Testis (tissue), 2 donors: ENCODE measurements at regions not wholly inside any gene's neighbourhood (a gene's known extent, or its start where the extent isn't known, plus 50 kb on each side); places are given as distances from the start of the nearest gene placed in this dataset.

ENCODE experiments used
- POLR2A ChIP-seq: fragments of 450-650 bp; IDR thresholded peaks from one replicate; pipeline ENCODE4 v1.6.1; 2017; ENCODE audit warnings: antibody characterized with exemption, mild to moderate bottlenecking, moderate library complexity
- TF ChIP-seq, protein P1 (sequence below), 3 experiments: fragments of 450-650 bp in 2 of 3; fragments of 200-600 bp in 1 of 3; sonication (generic) in 1 of 3; IDR thresholded peaks; one replicate each; pipeline ENCODE4 v1.5.1; 2016 to 2019; ENCODE audit warnings: antibody characterized with exemption in 3 of 3, mild to moderate bottlenecking in 2 of 3, moderate library complexity in 1 of 3

DNA sequence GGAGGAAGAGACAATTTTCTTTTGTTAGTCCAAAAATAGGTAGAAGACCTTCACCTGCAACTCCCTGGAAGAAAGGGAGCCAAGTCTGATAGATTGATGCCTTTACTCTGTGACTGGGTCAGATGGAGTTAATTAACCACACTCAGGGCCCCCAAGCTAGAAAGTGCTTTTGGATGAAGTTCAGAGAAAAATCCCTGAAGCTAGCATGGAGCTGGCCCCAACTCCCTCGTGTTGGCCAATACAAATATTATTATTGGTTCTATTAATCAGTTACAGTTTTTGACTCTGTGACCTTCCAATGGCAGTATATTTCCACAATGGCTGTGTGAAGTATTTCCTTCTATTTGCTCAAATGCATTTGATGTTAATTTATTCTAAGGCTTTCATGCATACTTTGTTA lies 1753.5 kb downstream of the EFNA5 start:
- no peak for TF ChIP-seq POLR2A
- TF ChIP-seq, protein P1, sequence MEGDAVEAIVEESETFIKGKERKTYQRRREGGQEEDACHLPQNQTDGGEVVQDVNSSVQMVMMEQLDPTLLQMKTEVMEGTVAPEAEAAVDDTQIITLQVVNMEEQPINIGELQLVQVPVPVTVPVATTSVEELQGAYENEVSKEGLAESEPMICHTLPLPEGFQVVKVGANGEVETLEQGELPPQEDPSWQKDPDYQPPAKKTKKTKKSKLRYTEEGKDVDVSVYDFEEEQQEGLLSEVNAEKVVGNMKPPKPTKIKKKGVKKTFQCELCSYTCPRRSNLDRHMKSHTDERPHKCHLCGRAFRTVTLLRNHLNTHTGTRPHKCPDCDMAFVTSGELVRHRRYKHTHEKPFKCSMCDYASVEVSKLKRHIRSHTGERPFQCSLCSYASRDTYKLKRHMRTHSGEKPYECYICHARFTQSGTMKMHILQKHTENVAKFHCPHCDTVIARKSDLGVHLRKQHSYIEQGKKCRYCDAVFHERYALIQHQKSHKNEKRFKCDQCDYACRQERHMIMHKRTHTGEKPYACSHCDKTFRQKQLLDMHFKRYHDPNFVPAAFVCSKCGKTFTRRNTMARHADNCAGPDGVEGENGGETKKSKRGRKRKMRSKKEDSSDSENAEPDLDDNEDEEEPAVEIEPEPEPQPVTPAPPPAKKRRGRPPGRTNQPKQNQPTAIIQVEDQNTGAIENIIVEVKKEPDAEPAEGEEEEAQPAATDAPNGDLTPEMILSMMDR (IDR thresholded peaks at IDR 0.05), result no peak
